ENCODE measurements at regions not wholly inside any gene's neighbourhood (a gene's known extent, or its start where the extent isn't known, plus 50 kb on each side); places are given as distances from the start of the nearest gene placed in this dataset.
"Not testable (repeated sequence)": the region's sequence is repeated elsewhere in the genome, so short reads cannot be mapped to it uniquely, and the experiment has no call there.

GRCh38 chr11:80929031-80929805, 1488.4 kb upstream of the TENM4 start:
- WGBS, 2 donors = 92 to 93% methylated on average over 1 of the region's 1 CpG
- no peaks in the 10 kb centered on the region for H3K27me3 ChIP-seq
- H3K27ac ChIP-seq = no peak overlapping the region
- DNase-seq = no peak
- no peak overlapping the region for H3K4me3 ChIP-seq
- TF ChIP-seq CTCF (IDR thresholded peaks at IDR 0.05) = no peak
- no peak for TF ChIP-seq POLR2A (IDR thresholded peaks at IDR 0.05)
- no peaks in the 10 kb centered on the region for H3K36me3 ChIP-seq
- no peaks in the 10 kb centered on the region for H3K4me1 ChIP-seq
- no peaks in the 10 kb centered on the region for H3K9me3 ChIP-seq
- intact Hi-C loops (cut with DNase I) = no loop called here

- H3K36me3 ChIP-seq = no peaks in the 10 kb centered on the region
- H3K9me3 ChIP-seq = no peaks in the 10 kb centered on the region
- no peak for TF ChIP-seq CTCF (IDR thresholded peaks at IDR 0.05)
- no peak for TF ChIP-seq POLR2A (IDR thresholded peaks at IDR 0.05)
- peaks cover 0 to 23% (median 0%) of the 10 kb centered on the region in 3 donors for H3K4me1 ChIP-seq
- no peaks in the 10 kb centered on the region for H3K27me3 ChIP-seq
- no peak overlapping the region for H3K27ac ChIP-seq
- no peak overlapping the region for H3K4me3 ChIP-seq
- WGBS, 2 donors = 84 to 93% methylated on average over 5 of the region's 5 CpGs
- no peak for DNase-seq
- intact Hi-C loops (cut with DNase I) = no loop called here
Measured at GRCh38 chr11:80925321-80925720, 1484.5 kb upstream of the TENM4 start.

- H3K4me3 ChIP-seq; H3K36me3 ChIP-seq; H3K9me3 ChIP-seq; DNase-seq; intact Hi-C loops (cut with DNase I); H3K27me3 ChIP-seq: not testable (repeated sequence)
- peak overlapping the region in 3 of 4 donors; percentile 62 to 77 (median 65) for H3K27ac ChIP-seq
- peaks cover 0 to 36% (median 0%) of the 10 kb centered on the region in 3 donors for H3K4me1 ChIP-seq
Measured at GRCh38 chr11:80921310-80921709, 1480.5 kb upstream of the TENM4 start.

- no peak overlapping the region for H3K4me3 ChIP-seq
- no peak overlapping the region for H3K27ac ChIP-seq
- 27 to 55% methylated on average over 1 of the region's 1 CpG for WGBS, 2 donors
- TF ChIP-seq POLR2A (IDR thresholded peaks at IDR 0.05) (no peak), CTCF (IDR thresholded peaks at IDR 0.05) (no peak)
- intact Hi-C loops (cut with DNase I) = no loop called here
- no peaks in the 10 kb centered on the region for H3K36me3 ChIP-seq
- H3K4me1 ChIP-seq = peaks cover 0 to 29% (median 0%) of the 10 kb centered on the region in 3 donors
- DNase-seq = no peak
- H3K9me3 ChIP-seq = no peaks in the 10 kb centered on the region
- no peaks in the 10 kb centered on the region for H3K27me3 ChIP-seq
Measured at GRCh38 chr11:80916173-80916798, 1475.5 kb upstream of the TENM4 start.

- Histone ChIP-seq H3K4me1 (peaks cover 0 to 18% (median 0%) of the 10 kb centered on the region in 3 donors), H3K9me3 (no peaks in the 10 kb centered on the region), H3K27me3 (no peaks in the 10 kb centered on the region), H3K27ac (no peak overlapping the region), H3K36me3 (no peaks in the 10 kb centered on the region), H3K4me3 (no peak overlapping the region)
- intact Hi-C loops (cut with DNase I) = no loop called here
- WGBS, 2 donors = 86 to 89% methylated on average over 1 of the region's 1 CpG
- TF ChIP-seq CTCF (IDR thresholded peaks at IDR 0.05) = no peak
- no peak for TF ChIP-seq POLR2A (IDR thresholded peaks at IDR 0.05)
- no peak for DNase-seq
Measured at GRCh38 chr11:80914311-80914710, 1473.5 kb upstream of the TENM4 start.
